ENCODE measurements at regions not wholly inside any gene's neighbourhood (a gene's known extent, or its start where the extent isn't known, plus 50 kb on each side); places are given as distances from the start of the nearest gene placed in this dataset.

GRCh38 chr14:42370056-42370455 lies 763.4 kb downstream of the LRFN5 start:
- no peak for TF ChIP-seq CTCF (conservative IDR thresholded peaks at IDR 0.05 in 1 of 2, IDR thresholded peaks at IDR 0.05 in 1 of 2; ENCODE audit: low read depth in 1 of 2, low read length in 2 of 2)
- TF ChIP-seq EZH2 (IDR thresholded peaks at IDR 0.05; ENCODE audit: low read length, missing control alignments), result no peak
